GM18861 (cell line): ENCODE measurements at regions not wholly inside any gene's neighbourhood (a gene's known extent, or its start where the extent isn't known, plus 50 kb on each side); places are given as distances from the start of the nearest gene placed in this dataset.

ENCODE experiments used
- ATAC-seq: cut with Tn5 transposase; IDR thresholded peaks from one replicate; pipeline ENCODE4 v1.9.1; 2021; ENCODE audit not compliant: unreplicated experiment

GRCh38 chr4:186930024-186930423 is 206.4 kb upstream of the FAT1 start:
- no peak for ATAC-seq

- no peak for ATAC-seq
Measured at GRCh38 chr4:186931519-186931918, 207.9 kb upstream of the FAT1 start.

GRCh38 chr4:186932196-186932595 is 208.5 kb upstream of the FAT1 start:
- ATAC-seq, result no peak

- no peak for ATAC-seq
Measured at GRCh38 chr4:186932631-186933187, 209.1 kb upstream of the FAT1 start.

GRCh38 chr4:186934244-186934643 is 210.6 kb upstream of the FAT1 start:
- ATAC-seq, result no peak

- ATAC-seq, result no peak
Measured at GRCh38 chr4:186934841-186935443, 211.3 kb upstream of the FAT1 start.

GRCh38 chr4:186935901-186936300 is 212.2 kb upstream of the FAT1 start:
- ATAC-seq, result no peak

- no peak for ATAC-seq
Measured at GRCh38 chr4:186936496-186937375, 213.1 kb upstream of the FAT1 start.

GRCh38 chr4:186939226-186939625 is 215.6 kb upstream of the FAT1 start:
- no peak for ATAC-seq

- ATAC-seq, result no peak
Measured at GRCh38 chr4:186939766-186940165, 216.1 kb upstream of the FAT1 start.

- ATAC-seq, result no peak
Measured at GRCh38 chr4:186940476-186940875, 216.8 kb upstream of the FAT1 start.

- ATAC-seq, result no peak
Measured at GRCh38 chr4:186942758-186943377, 219.2 kb upstream of the FAT1 start.

- ATAC-seq, result no peak
Measured at GRCh38 chr4:186943411-186943810, 219.8 kb upstream of the FAT1 start.

- no peak for ATAC-seq
Measured at GRCh38 chr4:186946136-186946535, 222.5 kb upstream of the FAT1 start.

GRCh38 chr4:186946682-186947294 is 223.1 kb upstream of the FAT1 start:
- no peak for ATAC-seq

- no peak for ATAC-seq
Measured at GRCh38 chr4:186948361-186949242, 224.9 kb upstream of the FAT1 start.

GRCh38 chr4:186949847-186950246 is 226.2 kb upstream of the FAT1 start:
- no peak for ATAC-seq

GRCh38 chr4:186952709-186953108 is 229.1 kb upstream of the FAT1 start:
- no peak for ATAC-seq

- ATAC-seq, result no peak
Measured at GRCh38 chr4:186953599-186954260, 230.1 kb upstream of the FAT1 start.

- ATAC-seq, result no peak
Measured at GRCh38 chr4:186954509-186954908, 230.9 kb upstream of the FAT1 start.
